Raji (cell line): ENCODE measurements at regions not wholly inside any gene's neighbourhood (a gene's known extent, or its start where the extent isn't known, plus 50 kb on each side); places are given as distances from the start of the nearest gene placed in this dataset.

ENCODE experiments used
- POLR2A ChIP-seq: IDR thresholded peaks from 2 replicates; pipeline ENCODE4 v1.6.1; 2011; ENCODE audit warnings: low read depth, low read length, control low read depth; ENCODE audit not compliant: insufficient read depth

DNA sequence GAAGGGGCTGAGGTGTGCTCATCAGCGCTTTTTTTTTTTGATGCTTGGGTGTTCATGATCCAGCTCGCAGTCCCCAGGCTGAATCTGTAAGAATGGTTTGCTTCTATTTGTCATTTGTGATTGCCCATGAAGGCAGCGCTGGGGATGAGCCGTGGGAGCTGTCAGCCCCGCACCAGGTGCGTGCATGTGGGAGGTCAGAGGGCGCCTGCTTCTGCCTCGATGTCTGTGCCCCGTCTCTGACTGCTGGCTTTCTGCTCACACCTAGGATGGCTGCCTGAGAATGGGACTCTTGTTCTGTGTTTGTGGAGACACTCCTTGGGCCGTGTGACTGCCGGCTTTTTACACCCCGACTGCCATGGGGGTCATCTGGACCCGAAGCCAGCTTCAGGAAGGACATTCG lies 141.2 kb upstream of the RTL1 start:
- TF ChIP-seq POLR2A = no peak

DNA sequence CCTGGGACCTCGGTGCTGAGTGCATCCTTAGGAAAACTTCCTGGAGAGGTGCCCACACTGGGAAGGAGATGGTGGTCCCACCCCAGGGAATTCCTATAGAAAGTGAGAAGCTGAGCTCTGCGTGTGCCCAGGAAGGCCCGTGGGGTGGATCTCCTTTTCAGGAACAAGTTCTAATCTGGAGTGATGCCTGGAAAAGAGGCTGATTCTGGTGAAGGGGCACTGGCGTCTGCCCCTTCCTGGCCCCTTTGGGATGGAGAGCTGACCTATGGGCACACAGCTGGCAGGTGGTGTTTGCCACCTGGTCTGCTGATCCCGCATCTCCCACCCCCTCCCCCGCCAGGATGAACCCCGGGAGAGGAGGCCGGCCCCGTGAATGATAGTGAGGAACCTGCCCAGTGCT lies 142.0 kb upstream of the RTL1 start:
- TF ChIP-seq POLR2A = no peak

DNA sequence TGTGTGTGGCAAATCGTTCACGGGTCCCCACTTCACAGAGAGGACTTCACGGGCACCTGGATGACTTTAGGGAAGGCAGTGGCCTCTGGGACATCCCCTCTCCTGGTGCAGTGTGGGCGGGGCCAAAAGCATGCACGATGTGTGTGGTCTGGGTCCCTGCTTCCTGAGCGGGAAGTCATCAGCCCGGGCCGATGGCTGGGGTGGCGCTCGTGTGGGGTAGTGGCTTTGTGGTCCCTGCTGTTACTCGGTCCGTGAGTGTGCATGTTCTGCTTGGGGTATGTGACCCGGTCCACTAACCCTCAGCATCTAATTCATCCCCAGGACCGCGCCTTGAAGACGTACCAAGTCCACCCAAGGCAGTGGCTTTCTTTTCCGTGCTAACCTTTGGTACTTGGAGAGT lies 142.5 kb upstream of the RTL1 start:
- no peak for TF ChIP-seq POLR2A

DNA sequence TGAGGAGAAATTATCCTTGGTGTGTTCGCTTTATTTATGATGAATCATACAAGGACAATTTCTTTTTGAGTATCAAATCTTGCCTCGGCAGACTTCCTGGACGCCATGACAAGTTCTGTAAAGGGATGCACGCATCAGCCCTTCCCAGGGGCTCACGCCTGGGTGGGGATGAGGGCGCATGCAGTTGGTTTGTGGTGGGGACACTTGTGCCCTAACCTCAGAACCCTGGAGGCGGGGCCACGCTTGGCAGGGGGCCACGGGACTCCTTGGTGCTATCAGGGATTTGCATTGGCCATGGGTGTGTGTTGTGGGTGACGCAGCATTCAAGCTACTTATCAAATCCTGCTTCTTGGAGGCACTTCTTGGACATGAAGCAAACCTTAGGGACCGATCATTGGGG lies 143.8 kb upstream of the RTL1 start:
- TF ChIP-seq POLR2A = no peak

DNA sequence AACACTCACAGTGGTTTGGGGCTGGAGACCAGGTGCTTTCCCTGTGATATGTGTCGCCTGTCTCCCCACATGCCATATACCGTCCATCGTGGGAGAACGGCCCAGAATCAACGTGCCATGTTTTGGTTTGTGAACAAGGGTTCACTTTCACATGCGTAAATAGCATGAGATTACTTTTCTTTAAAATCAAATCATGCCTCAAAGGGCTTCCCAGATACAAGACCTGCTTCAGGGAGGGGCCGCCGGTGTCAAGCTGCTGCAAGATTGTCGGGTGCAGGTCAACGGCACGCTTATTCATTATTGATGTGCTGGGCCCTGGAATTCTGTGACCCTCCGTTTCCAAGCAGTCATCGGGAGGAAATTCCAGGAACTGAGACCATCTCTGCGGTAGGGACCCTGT lies 145.2 kb upstream of the RTL1 start:
- no peak for TF ChIP-seq POLR2A

DNA sequence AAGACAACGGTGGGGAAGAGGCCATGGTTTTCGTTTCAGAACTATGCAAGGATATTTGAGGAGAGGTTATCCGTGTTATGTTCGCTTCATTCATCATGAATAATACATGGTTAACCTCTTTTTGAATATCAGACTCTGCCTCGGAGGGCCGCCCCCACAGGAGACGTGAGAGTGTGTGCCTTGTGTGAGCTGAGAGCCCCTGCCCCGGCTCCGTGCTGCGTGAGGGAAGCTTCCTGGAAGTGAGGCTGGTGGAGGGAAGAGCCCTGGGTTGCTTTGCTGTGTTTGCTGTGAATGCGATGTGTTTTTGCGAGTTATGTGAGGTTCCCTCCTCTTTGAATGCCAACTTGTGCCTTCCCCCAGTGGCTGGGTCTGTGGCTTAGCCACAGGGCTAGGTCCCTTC lies 146.0 kb upstream of the RTL1 start:
- TF ChIP-seq POLR2A = no peak

DNA sequence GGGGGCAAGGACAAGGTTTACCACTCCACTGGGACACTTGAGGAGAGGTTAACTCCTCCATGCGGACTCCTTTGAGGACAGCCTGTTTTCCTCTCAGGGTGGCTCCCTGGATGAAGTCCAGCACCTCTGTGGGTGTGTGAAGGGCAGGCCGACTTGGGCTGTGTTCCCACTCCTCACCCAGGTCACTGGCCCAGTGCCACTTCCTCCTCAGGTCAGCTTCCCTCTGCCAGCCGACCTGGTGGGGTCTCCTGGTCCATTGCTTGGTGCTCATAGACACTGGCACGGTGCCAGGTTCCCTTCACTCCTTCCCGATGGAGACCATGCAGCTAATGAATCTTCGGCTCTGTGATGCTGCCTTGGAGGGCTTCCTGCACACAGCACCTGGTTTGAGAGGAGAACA lies 146.4 kb upstream of the RTL1 start:
- no peak for TF ChIP-seq POLR2A

DNA sequence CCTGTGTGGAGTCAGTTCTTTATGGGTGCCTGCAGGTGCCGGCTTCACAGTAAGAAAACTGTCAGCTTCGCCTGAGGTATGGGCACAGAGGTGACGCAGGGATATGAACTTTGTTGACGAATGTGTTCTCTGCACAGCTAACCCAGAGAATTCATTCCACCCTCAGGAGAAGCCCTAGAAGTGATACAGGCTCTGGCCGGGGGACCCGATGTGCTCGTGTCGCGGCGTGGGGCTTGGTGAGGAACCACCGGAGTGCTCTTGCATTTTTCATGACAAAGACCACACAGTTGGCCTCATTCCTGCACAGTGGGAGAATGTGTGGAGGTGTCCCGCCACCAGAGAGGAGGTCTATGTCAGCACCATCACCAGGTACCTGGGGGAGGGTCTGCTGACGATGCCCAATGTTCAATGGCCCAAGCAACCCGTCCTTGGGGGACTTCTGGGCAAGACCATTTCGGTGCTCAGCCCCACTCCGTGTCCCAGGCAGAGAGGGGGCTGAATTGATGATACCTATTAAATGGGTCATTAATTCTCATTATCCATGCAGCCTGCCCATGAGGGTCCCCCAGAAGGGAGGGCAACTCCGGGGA lies 147.5 kb upstream of the RTL1 start:
- no peak for TF ChIP-seq POLR2A

DNA sequence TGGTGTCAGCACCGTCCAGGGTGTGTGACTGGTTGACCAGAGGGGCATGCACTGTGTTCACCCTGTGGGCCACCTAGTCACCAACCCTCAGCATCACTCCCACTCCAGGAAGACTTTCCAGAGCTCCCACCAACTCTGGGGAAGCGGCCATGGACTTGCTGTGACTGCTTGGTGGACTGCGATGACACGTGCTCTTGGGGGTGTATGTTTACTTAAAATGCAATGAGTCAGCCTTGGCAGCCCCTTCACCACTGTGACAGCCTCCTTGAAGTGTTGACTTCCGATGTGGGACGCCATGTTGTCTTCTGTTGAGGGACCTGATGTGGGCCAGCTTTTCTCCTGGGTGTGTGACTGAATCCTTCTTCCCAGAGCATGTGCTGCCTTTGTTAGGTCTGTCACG lies 151.1 kb upstream of the RTL1 start:
- TF ChIP-seq POLR2A = no peak

DNA sequence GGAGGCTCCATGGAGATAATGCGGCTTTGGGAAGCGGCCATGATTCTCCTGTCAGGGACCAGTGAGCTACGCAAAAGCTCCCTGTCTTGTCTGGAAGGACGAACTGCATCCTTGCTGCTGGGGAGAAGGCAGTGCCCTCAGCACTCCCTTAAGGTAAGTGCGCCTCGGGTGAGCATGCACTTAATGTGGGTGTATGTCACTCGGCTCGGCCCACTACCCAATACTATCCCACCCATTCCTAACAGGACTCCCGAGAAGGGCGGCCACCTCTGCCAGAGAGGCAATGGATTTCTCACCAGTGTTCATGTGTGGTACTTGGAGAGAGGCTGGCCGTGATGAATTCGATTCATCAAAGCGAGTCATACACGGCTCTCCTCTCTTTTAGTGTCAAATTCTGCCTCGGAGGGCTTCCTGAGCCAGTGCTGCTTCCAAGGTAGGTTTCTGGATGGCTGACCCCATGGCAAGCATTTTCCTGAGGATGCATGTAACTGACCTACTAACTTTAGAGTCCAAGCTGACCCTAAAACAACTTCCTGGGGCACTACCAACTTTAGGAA lies 151.7 kb upstream of the RTL1 start:
- TF ChIP-seq POLR2A = no peak

DNA sequence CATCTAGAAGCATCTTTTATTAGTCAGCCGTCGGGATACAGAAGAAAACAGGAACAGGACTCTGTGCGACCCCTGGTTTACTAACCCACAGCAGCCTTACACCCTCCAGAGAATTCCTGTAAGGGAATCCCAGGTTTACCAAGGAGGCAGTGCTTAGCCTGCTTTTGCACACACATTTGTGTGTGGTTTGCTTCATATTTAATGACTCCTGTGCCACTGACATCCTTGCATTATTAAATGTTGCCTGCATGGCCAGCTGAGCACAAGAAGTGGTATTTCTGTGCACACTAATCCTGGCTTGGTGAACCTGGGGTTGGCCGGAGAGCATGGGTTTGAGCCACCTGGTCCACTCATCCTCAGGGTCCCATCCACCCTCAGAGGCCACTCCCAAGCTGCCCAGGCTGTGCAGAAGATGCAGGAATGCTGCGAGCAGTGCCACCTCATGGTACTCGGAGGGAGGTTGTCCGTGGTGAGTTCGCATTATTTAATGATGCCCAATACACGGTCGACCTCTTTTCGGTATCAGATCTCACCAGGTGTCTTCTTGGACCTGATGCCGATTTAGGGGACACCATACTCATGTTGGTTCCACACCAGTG lies 152.4 kb upstream of the RTL1 start:
- no peak for TF ChIP-seq POLR2A

DNA sequence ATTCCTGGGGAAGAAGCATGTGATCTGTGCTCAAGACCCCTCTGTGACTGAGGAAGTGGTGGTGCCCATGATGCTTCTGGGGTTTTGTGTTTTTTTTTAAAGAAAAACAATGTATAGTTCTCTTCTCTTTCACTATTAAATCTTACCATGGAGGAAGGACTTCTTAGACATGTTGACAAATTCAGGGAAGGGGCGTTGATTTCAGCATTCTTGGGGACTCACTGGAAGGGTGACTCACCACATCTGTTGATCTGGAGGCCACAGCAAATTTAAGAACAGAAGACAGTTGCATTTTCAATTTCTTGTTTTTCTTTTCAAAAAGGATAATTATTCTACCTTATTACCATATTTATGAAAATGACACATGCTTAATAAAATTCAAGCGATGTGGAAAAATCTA lies 152.9 kb upstream of the RTL1 start:
- no peak for TF ChIP-seq POLR2A

DNA sequence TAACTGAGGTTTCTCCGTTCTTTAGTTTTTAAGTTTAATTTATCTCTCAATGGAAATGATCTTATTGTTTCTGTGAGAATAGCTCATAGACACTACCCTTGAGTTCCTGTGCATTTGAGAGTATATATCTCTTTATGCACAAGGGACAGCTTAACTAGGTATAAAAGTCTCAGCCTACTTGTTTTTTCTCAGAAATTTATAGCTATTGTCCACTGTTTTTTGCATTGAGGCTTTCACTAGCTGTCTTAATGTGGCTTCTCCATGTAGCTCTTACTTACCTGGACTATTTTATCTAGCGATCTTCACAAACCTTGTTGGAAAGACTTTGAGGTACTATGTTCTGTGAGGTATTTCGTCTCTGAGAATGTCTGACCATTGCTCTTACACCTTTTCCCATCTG lies 153.9 kb upstream of the RTL1 start:
- TF ChIP-seq POLR2A = no peak

DNA sequence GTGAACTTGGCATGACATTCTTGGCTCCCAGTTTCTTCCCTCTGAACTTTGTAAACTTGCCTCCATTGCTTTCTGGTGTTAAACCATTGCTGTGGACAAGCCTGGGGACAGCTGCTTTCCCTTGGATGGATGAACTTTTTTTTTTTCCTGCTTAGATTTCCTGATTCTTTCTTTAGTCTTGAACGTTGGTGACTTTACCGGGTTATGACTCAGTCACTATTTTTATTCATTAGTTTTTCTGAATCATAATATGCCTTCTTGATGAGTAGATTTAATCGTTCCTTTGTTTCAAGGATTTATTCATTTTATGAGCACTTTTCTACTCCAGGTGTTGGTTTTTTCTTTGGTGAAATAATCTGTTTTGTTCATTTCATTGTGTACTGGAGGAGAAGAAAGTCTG lies 155.0 kb upstream of the RTL1 start:
- TF ChIP-seq POLR2A = no peak

DNA sequence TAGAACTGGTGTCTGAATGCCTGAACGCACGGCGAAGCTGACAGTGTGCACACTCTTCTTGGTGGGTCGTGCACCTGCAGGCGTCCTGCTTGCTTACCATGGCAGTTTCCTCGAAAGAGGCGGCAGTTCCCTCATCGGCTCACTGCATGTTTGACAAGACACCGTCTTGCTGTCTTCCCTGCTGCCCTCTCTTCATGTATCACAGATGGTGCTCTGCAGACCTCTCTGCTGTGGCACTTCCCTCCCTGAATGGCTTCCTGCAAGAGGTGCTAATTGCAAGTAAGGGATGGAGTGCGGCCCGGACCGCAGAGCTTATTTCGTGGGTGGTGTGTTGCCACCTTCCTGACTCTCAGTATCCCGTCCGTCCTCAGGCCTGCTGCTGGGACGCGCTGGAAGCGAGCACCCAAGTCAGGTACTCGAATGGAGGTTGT lies 156.7 kb upstream of the RTL1 start:
- TF ChIP-seq POLR2A = no peak

DNA sequence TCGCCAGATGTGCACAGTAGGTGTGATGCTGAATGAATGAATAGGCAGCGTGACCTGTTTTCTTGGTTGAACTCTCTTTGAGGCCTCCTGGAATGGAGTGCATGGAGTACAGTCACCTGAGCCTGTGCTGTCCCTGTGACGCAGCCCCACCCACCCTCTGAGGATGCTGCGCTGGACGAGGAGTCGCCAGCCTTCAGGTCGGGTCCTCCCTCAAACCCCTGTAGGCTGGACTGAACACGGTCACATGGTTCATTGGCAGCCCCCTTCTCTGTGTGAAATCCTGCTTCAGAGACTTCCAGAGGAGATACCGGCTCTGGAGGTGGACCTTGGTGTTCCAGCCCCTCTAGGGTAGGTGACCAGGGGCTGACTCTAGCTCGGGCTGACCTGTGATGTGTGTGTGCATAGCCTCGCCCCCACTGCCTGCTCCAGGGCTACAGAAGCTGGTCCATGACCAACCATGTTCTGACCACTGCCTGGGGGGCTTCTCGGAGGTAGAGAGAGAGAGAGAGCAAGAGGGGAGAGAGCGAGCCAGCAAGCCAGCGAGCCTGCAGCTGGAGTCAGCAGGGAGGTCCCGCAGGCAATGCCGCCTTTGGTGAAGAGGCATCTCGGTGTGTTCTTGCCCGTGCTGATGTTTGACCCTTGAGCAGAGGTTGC lies 158.0 kb upstream of the RTL1 start:
- no peak for TF ChIP-seq POLR2A

DNA sequence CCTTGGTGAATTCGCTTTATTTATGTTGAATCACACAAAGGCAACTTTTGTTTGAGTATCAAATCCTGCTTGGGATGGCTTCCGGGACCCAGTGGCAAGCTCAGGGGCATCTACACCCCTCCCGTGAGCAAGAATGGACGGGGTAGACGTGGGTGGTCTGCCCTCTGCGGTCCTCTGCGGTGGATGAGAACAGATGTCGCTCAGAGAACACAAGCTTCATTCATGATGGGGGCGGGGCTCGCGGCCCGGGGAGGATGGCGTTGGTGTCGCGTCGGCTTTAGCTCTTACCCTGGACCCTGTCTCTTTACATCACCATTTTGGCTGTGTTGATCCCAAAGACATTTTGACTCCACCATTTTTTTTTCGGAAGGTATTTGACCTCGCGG lies 158.5 kb upstream of the RTL1 start:
- no peak for TF ChIP-seq POLR2A

DNA sequence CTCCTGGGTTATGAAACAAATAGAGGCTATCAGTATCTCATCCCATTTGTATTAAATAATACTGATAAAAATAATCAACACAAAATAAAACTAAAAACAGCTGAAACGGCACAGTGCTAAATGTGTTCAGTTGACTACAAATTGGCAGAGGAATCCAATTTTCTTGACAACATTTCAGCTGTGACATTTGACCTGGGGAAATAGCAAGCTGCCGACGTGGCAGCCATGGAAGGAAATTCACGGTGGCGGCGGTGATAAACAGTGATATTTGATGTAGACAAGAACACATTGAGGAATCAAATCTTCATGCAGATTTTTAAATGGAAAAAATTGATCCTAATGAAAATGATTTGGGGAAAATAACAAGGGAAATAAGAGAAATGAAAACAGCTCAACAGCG lies 159.1 kb upstream of the RTL1 start:
- TF ChIP-seq POLR2A = no peak
